ENCODE measurements at regions not wholly inside any gene's neighbourhood (a gene's known extent, or its start where the extent isn't known, plus 50 kb on each side); places are given as distances from the start of the nearest gene placed in this dataset.

GRCh38 chr22:49492741-49493251 is 334.9 kb downstream of the BRD1 start:
- TF ChIP-seq, protein P1, sequence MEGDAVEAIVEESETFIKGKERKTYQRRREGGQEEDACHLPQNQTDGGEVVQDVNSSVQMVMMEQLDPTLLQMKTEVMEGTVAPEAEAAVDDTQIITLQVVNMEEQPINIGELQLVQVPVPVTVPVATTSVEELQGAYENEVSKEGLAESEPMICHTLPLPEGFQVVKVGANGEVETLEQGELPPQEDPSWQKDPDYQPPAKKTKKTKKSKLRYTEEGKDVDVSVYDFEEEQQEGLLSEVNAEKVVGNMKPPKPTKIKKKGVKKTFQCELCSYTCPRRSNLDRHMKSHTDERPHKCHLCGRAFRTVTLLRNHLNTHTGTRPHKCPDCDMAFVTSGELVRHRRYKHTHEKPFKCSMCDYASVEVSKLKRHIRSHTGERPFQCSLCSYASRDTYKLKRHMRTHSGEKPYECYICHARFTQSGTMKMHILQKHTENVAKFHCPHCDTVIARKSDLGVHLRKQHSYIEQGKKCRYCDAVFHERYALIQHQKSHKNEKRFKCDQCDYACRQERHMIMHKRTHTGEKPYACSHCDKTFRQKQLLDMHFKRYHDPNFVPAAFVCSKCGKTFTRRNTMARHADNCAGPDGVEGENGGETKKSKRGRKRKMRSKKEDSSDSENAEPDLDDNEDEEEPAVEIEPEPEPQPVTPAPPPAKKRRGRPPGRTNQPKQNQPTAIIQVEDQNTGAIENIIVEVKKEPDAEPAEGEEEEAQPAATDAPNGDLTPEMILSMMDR (IDR thresholded peaks at IDR 0.05): no peak
- no peak for TF ChIP-seq POLR2A (IDR thresholded peaks at IDR 0.05)
